Right lobe of liver (tissue), 4 donors: ENCODE measurements at regions not wholly inside any gene's neighbourhood (a gene's known extent, or its start where the extent isn't known, plus 50 kb on each side); places are given as distances from the start of the nearest gene placed in this dataset.

Experiments used
- POLR2A ChIP-seq: fragments of 450-650 bp; IDR thresholded peaks from one replicate; pipeline ENCODE4 v1.6.1; 2017; ENCODE audit warnings: antibody characterized with exemption, mild to moderate bottlenecking
- TF ChIP-seq, protein P1 (sequence below), 4 donors: fragments of 200-600 bp in 3 of 4; fragments of 450-650 bp in 1 of 4; IDR thresholded peaks; one replicate each; pipeline versions ENCODE4 v1.5.1 to v1.8.0; 2016 to 2022; ENCODE audit warnings: antibody characterized with exemption in 4 of 4, mild to moderate bottlenecking in 2 of 4
- donor health status: DM: no; HTN: no; CAD: no.
- donor health status: DM: no; HTN: no; CAD: no.
- donor health status: DM: no; HTN: yes; CAD: no.

- TF ChIP-seq POLR2A = no peak
- TF ChIP-seq, protein P1, sequence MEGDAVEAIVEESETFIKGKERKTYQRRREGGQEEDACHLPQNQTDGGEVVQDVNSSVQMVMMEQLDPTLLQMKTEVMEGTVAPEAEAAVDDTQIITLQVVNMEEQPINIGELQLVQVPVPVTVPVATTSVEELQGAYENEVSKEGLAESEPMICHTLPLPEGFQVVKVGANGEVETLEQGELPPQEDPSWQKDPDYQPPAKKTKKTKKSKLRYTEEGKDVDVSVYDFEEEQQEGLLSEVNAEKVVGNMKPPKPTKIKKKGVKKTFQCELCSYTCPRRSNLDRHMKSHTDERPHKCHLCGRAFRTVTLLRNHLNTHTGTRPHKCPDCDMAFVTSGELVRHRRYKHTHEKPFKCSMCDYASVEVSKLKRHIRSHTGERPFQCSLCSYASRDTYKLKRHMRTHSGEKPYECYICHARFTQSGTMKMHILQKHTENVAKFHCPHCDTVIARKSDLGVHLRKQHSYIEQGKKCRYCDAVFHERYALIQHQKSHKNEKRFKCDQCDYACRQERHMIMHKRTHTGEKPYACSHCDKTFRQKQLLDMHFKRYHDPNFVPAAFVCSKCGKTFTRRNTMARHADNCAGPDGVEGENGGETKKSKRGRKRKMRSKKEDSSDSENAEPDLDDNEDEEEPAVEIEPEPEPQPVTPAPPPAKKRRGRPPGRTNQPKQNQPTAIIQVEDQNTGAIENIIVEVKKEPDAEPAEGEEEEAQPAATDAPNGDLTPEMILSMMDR (IDR thresholded peaks at IDR 0.05) = no peak
These were observed 146.5 kb downstream of the NXNL2 start for GRCh38 chr9:88681434-88681833.
